Glutamatergic neuron (in vitro differentiated cells): ENCODE measurements at regions not wholly inside any gene's neighbourhood (a gene's known extent, or its start where the extent isn't known, plus 50 kb on each side); places are given as distances from the start of the nearest gene placed in this dataset.
"Not testable (repeated sequence)": the region's sequence is repeated elsewhere in the genome, so short reads cannot be mapped to it uniquely, and the experiment has no call there.

Source experiments
- DNase-seq: peaks from one replicate; pipeline ENCODE4 v3.0.0; 2022
- H3K27ac Mint-ChIP-seq: one replicate; pipeline ENCODE4 v1.8.0; 2020; ENCODE audit warnings: mild to moderate bottlenecking, mixed read lengths, inconsistent platforms; ENCODE audit not compliant: unreplicated experiment
- H3K27me3 Mint-ChIP-seq: one replicate; pipeline ENCODE4 v1.8.0; 2020; ENCODE audit warnings: mild to moderate bottlenecking, moderate library complexity, mixed read lengths, inconsistent platforms; ENCODE audit not compliant: unreplicated experiment
- H3K36me3 Mint-ChIP-seq: one replicate; pipeline ENCODE4 v1.8.0; 2020; ENCODE audit warnings: mild to moderate bottlenecking, mixed read lengths, inconsistent platforms; ENCODE audit not compliant: unreplicated experiment
- H3K4me1 Mint-ChIP-seq: one replicate; pipeline ENCODE4 v1.8.0; 2020; ENCODE audit warnings: mild to moderate bottlenecking, low read depth, mixed read lengths, inconsistent platforms; ENCODE audit not compliant: unreplicated experiment
- H3K4me3 Mint-ChIP-seq: one replicate; pipeline ENCODE4 v1.8.0; 2020; ENCODE audit warnings: mild to moderate bottlenecking, mixed read lengths, inconsistent platforms; ENCODE audit not compliant: unreplicated experiment
- H3K9me3 Mint-ChIP-seq: one replicate; pipeline ENCODE4 v1.8.0; 2020; ENCODE audit warnings: mild to moderate bottlenecking, moderate library complexity, mixed read lengths, inconsistent platforms; ENCODE audit not compliant: unreplicated experiment
- CTCF ChIP-seq: fragments of 200-600 bp; sonication (generic); IDR thresholded peaks from one replicate; pipeline ENCODE4 v1.5.0; 2021; ENCODE audit not compliant: partially characterized antibody, unreplicated experiment

GRCh38 chr2:19630921-19631320 lies 270.9 kb downstream of the TTC32 start:
- H3K27ac Mint-ChIP-seq, result no peak overlapping the region

GRCh38 chr2:19627359-19627758 lies 268.9 kb upstream of the OSR1 start:
- H3K27ac Mint-ChIP-seq, result no peak overlapping the region

More at GRCh38 chr2:19630921-19631320, 270.9 kb downstream of the TTC32 start:
- Mint-ChIP-seq H3K9me3 (no peaks in the 10 kb centered on the region), H3K36me3 (no peaks in the 10 kb centered on the region), H3K27me3 (no peaks in the 10 kb centered on the region), H3K4me3 (no peak overlapping the region), H3K4me1 (no peaks in the 10 kb centered on the region)
- no peak for DNase-seq
- TF ChIP-seq CTCF, result no peak

GRCh38 chr2:19623488-19623887 lies 265.1 kb upstream of the OSR1 start:
- no peak for DNase-seq
- Mint-ChIP-seq H3K36me3 (no peaks in the 10 kb centered on the region), H3K27me3 (no peaks in the 10 kb centered on the region), H3K4me3 (no peak overlapping the region), H3K4me1 (no peaks in the 10 kb centered on the region), H3K9me3 (no peaks in the 10 kb centered on the region), H3K27ac (no peak overlapping the region)
- TF ChIP-seq CTCF, result no peak

More at GRCh38 chr2:19627359-19627758, 268.9 kb upstream of the OSR1 start:
- TF ChIP-seq CTCF, result no peak
- H3K9me3 Mint-ChIP-seq, result no peaks in the 10 kb centered on the region
- H3K4me3 Mint-ChIP-seq, result no peak overlapping the region
- no peaks in the 10 kb centered on the region for H3K27me3 Mint-ChIP-seq
- no peak for DNase-seq
- no peaks in the 10 kb centered on the region for H3K4me1 Mint-ChIP-seq
- no peaks in the 10 kb centered on the region for H3K36me3 Mint-ChIP-seq

- Mint-ChIP-seq H3K4me1 (no peaks in the 10 kb centered on the region), H3K4me3 (no peak overlapping the region), H3K36me3 (peaks cover 25% of the 10 kb centered on the region), H3K27ac (no peak overlapping the region), H3K9me3 (peaks cover 5% of the 10 kb centered on the region), H3K27me3 (no peaks in the 10 kb centered on the region)
- no peak for DNase-seq
- TF ChIP-seq CTCF, result no peak
Measured at GRCh38 chr2:19617257-19617848, 258.9 kb upstream of the OSR1 start.

GRCh38 chr2:19615402-19615801 lies 257.0 kb upstream of the OSR1 start:
- H3K27me3 Mint-ChIP-seq, H3K27ac Mint-ChIP-seq, H3K4me3 Mint-ChIP-seq, DNase-seq, H3K9me3 Mint-ChIP-seq, H3K4me1 Mint-ChIP-seq: not testable (repeated sequence)
- H3K36me3 Mint-ChIP-seq, result peaks cover 25% of the 10 kb centered on the region

- no peak for TF ChIP-seq CTCF
- no peaks in the 10 kb centered on the region for H3K27me3 Mint-ChIP-seq
- no peaks in the 10 kb centered on the region for H3K4me1 Mint-ChIP-seq
- H3K27ac Mint-ChIP-seq, result no peak overlapping the region
- H3K4me3 Mint-ChIP-seq, result no peak overlapping the region
- H3K36me3 Mint-ChIP-seq, result peaks cover 25% of the 10 kb centered on the region
- DNase-seq, result no peak
- peaks cover 5% of the 10 kb centered on the region for H3K9me3 Mint-ChIP-seq
Measured at GRCh38 chr2:19614066-19614465, 255.6 kb upstream of the OSR1 start.
